ENCODE measurements at regions not wholly inside any gene's neighbourhood (a gene's known extent, or its start where the extent isn't known, plus 50 kb on each side); places are given as distances from the start of the nearest gene placed in this dataset.

DNA sequence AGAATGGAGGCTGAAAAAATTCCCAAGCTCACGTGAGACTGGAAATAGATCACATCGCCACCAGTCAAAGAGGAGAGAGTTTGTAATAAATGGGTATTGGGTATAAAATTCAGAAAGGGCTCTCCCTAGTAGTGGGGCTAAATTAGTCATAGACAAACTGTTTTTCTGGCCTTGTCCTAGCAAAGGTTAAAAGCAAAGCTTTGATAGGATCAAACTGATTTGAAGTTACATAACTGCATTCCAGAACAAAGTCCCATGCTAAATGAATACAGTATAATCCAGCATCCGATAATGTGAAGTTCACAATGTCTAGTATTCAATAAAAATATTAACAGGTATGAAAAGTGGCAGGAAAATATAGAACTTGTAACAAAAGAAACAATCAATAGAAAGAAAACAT, 149.8 kb upstream of the ATXN1 start:
- WGBS (ENCODE audit: insufficient coverage, insufficient read length), result no CpG with 5 or more reads among the region's 3 CpGs
- no peak for DNase-seq (ENCODE audit: low read depth, low spot score)
- H3K27me3 ChIP-seq (ENCODE audit: control insufficient read depth, insufficient read depth, low read length), result no peaks in the 10 kb centered on the region
- no peak overlapping the region for H3K4me3 ChIP-seq (ENCODE audit: low read length)
- no peak overlapping the region for H3K27ac ChIP-seq (ENCODE audit: low read length)
- no peaks in the 10 kb centered on the region for H3K9me3 ChIP-seq (ENCODE audit: control insufficient read depth, insufficient read depth, low read length)
- H3K36me3 ChIP-seq (ENCODE audit: control insufficient read depth, insufficient read depth, low read length), result no peaks in the 10 kb centered on the region
- H3K4me1 ChIP-seq (ENCODE audit: control insufficient read depth, insufficient read depth, low read length), result no peaks in the 10 kb centered on the region

DNA sequence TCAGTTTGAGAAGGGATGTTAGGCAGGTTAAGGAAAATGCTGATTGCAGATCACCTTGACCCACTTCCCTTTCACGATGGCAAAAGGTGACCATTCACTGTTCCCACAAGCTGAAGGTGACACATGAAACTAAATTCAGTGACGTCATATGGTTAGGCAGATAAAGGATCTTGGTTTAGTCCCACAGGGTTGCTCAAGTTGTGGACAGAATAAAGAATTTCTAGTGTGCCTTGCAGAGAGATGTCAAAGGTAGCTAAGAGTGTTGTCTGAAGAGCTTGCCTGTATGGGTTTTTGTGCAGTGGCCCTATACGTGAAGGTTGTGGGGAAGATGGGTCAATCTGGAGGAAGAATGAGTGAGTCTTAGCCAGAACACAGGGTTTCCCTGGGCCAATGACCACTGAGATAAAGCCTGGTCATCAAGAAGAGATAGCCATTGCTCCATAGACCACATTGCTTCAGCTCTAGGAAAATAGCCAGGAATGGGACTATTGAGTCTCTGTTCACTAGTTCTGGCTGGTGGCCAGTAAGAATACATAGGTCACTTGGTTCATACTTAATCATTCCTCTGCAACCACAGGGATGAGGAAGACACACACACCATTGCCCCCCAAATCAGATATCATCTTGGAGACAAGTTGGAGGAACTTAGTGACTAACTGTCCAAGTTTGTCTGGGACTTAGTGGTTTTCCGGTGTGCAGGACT, 148.5 kb upstream of the ATXN1 start:
- no peaks in the 10 kb centered on the region for H3K4me1 ChIP-seq (ENCODE audit: control insufficient read depth, insufficient read depth, low read length)
- no peak overlapping the region for H3K27ac ChIP-seq (ENCODE audit: low read length)
- no peak overlapping the region for H3K4me3 ChIP-seq (ENCODE audit: low read length)
- no peaks in the 10 kb centered on the region for H3K27me3 ChIP-seq (ENCODE audit: control insufficient read depth, insufficient read depth, low read length)
- no peaks in the 10 kb centered on the region for H3K36me3 ChIP-seq (ENCODE audit: control insufficient read depth, insufficient read depth, low read length)
- no peaks in the 10 kb centered on the region for H3K9me3 ChIP-seq (ENCODE audit: control insufficient read depth, insufficient read depth, low read length)
- WGBS (ENCODE audit: insufficient coverage, insufficient read length), result no CpG with 5 or more reads among the region's 4 CpGs
- DNase-seq (ENCODE audit: low read depth, low spot score), result no peak

- no peak overlapping the region for H3K4me3 ChIP-seq (ENCODE audit: low read length)
- no peaks in the 10 kb centered on the region for H3K27me3 ChIP-seq (ENCODE audit: control insufficient read depth, insufficient read depth, low read length)
- no peak overlapping the region for H3K27ac ChIP-seq (ENCODE audit: low read length)
- H3K9me3 ChIP-seq (ENCODE audit: control insufficient read depth, insufficient read depth, low read length), result no peaks in the 10 kb centered on the region
- no CpG with 5 or more reads among the region's 1 CpG for WGBS (ENCODE audit: insufficient coverage, insufficient read length)
- no peaks in the 10 kb centered on the region for H3K4me1 ChIP-seq (ENCODE audit: control insufficient read depth, insufficient read depth, low read length)
- no peak for DNase-seq (ENCODE audit: low read depth, low spot score)
- no peaks in the 10 kb centered on the region for H3K36me3 ChIP-seq (ENCODE audit: control insufficient read depth, insufficient read depth, low read length)
Measured at GRCh38 chr6:16907991-16908390, 146.7 kb upstream of the ATXN1 start.

DNA sequence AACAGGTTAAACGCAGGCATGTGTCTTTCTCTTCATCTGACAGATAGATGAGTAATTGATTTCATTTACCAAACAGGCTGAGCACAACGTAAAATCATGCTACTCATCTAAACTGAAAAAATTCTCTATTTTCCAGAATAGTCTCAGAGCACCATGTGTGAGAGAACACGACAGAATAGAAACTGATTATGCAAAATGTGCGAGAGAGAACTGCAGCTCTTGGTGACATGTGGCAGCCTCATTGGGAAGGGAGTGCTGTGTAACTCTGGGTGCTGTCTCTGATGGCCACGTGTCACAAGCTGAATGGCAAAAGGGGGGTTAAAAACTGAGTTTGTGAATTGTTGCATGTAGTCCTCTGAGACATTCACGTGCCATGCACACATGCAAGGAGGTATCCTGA, 143.7 kb upstream of the ATXN1 start:
- DNase-seq (ENCODE audit: low read depth, low spot score), result no peak
- H3K4me1 ChIP-seq (ENCODE audit: control insufficient read depth, insufficient read depth, low read length), result no peaks in the 10 kb centered on the region
- no peaks in the 10 kb centered on the region for H3K27me3 ChIP-seq (ENCODE audit: control insufficient read depth, insufficient read depth, low read length)
- no peaks in the 10 kb centered on the region for H3K9me3 ChIP-seq (ENCODE audit: control insufficient read depth, insufficient read depth, low read length)
- H3K36me3 ChIP-seq (ENCODE audit: control insufficient read depth, insufficient read depth, low read length), result no peaks in the 10 kb centered on the region
- H3K4me3 ChIP-seq (ENCODE audit: low read length), result no peak overlapping the region
- WGBS (ENCODE audit: insufficient coverage, insufficient read length), result no CpG with 5 or more reads among the region's 6 CpGs
- H3K27ac ChIP-seq (ENCODE audit: low read length), result no peak overlapping the region

GRCh38 chr6:16903470-16903869, 142.2 kb upstream of the ATXN1 start:
- no peak overlapping the region for H3K27ac ChIP-seq (ENCODE audit: low read length)
- no peaks in the 10 kb centered on the region for H3K9me3 ChIP-seq (ENCODE audit: control insufficient read depth, insufficient read depth, low read length)
- no peaks in the 10 kb centered on the region for H3K36me3 ChIP-seq (ENCODE audit: control insufficient read depth, insufficient read depth, low read length)
- no peak for DNase-seq (ENCODE audit: low read depth, low spot score)
- WGBS (ENCODE audit: insufficient coverage, insufficient read length), result no CpG with 5 or more reads among the region's 7 CpGs
- H3K27me3 ChIP-seq (ENCODE audit: control insufficient read depth, insufficient read depth, low read length), result no peaks in the 10 kb centered on the region
- H3K4me3 ChIP-seq (ENCODE audit: low read length), result no peak overlapping the region
- H3K4me1 ChIP-seq (ENCODE audit: control insufficient read depth, insufficient read depth, low read length), result no peaks in the 10 kb centered on the region

GRCh38 chr6:16902502-16902901, 141.2 kb upstream of the ATXN1 start:
- no peak overlapping the region for H3K27ac ChIP-seq (ENCODE audit: low read length)
- DNase-seq (ENCODE audit: low read depth, low spot score), result no peak

GRCh38 chr6:16901782-16902181, 140.5 kb upstream of the ATXN1 start:
- no CpG with 5 or more reads among the region's 3 CpGs for WGBS (ENCODE audit: insufficient coverage, insufficient read length)
- Histone ChIP-seq H3K4me1 (ENCODE audit: control insufficient read depth, insufficient read depth, low read length) (no peaks in the 10 kb centered on the region), H3K4me3 (ENCODE audit: low read length) (no peak overlapping the region), H3K27ac (ENCODE audit: low read length) (no peak overlapping the region), H3K36me3 (ENCODE audit: control insufficient read depth, insufficient read depth, low read length) (no peaks in the 10 kb centered on the region), H3K27me3 (ENCODE audit: control insufficient read depth, insufficient read depth, low read length) (no peaks in the 10 kb centered on the region), H3K9me3 (ENCODE audit: control insufficient read depth, insufficient read depth, low read length) (no peaks in the 10 kb centered on the region)
- DNase-seq (ENCODE audit: low read depth, low spot score), result no peak

More at GRCh38 chr6:16902502-16902901, 141.2 kb upstream of the ATXN1 start:
- Histone ChIP-seq H3K36me3 (ENCODE audit: control insufficient read depth, insufficient read depth, low read length) (no peaks in the 10 kb centered on the region), H3K9me3 (ENCODE audit: control insufficient read depth, insufficient read depth, low read length) (no peaks in the 10 kb centered on the region), H3K4me3 (ENCODE audit: low read length) (no peak overlapping the region), H3K27me3 (ENCODE audit: control insufficient read depth, insufficient read depth, low read length) (no peaks in the 10 kb centered on the region), H3K4me1 (ENCODE audit: control insufficient read depth, insufficient read depth, low read length) (no peaks in the 10 kb centered on the region)

GRCh38 chr6:16901306-16901705, 140.0 kb upstream of the ATXN1 start:
- WGBS (ENCODE audit: insufficient coverage, insufficient read length), result no CpG with 5 or more reads among the region's 2 CpGs
- H3K4me3 ChIP-seq (ENCODE audit: low read length), result no peak overlapping the region
- no peaks in the 10 kb centered on the region for H3K4me1 ChIP-seq (ENCODE audit: control insufficient read depth, insufficient read depth, low read length)
- no peaks in the 10 kb centered on the region for H3K9me3 ChIP-seq (ENCODE audit: control insufficient read depth, insufficient read depth, low read length)
- H3K36me3 ChIP-seq (ENCODE audit: control insufficient read depth, insufficient read depth, low read length), result no peaks in the 10 kb centered on the region
- DNase-seq (ENCODE audit: low read depth, low spot score), result no peak
- H3K27me3 ChIP-seq (ENCODE audit: control insufficient read depth, insufficient read depth, low read length), result no peaks in the 10 kb centered on the region
- H3K27ac ChIP-seq (ENCODE audit: low read length), result no peak overlapping the region

DNA sequence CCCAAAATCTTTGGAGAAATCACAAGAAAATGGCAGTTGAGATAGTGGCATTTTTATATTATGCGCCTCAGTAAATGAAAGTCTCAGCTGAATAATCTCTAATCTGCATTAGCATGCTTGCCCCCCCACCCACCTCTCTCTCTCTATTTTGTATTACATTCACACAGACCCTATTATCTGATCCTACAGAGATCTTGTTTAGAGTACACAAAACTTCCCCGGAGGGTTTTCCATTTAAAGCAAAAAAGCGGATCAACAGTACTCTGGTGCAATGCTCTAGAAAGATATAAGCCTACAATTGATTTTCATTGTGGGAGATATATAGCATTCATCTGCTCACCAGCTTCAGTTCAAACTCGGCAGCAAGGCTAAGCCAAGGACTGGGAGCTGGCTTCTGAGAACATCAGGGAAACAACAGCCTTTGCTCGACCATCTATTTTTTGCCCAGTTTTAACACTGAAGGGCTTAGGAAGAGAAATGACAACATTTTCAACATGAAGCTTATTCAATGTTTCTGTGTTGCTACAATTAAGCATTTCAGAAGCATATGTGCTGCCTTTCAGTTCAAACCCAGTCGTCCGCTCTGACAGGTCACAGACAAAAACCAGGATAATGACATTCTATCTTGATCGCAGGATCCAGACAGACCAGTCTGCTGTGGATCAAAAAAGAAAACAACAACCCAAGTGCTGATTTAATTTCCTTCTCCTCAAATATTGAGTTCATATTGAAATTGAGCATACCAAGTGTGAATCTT, 137.6 kb upstream of the ATXN1 start:
- no peaks in the 10 kb centered on the region for H3K4me1 ChIP-seq (ENCODE audit: control insufficient read depth, insufficient read depth, low read length)
- H3K9me3 ChIP-seq (ENCODE audit: control insufficient read depth, insufficient read depth, low read length), result no peaks in the 10 kb centered on the region
- H3K36me3 ChIP-seq (ENCODE audit: control insufficient read depth, insufficient read depth, low read length), result no peaks in the 10 kb centered on the region
- DNase-seq (ENCODE audit: low read depth, low spot score), result no peak
- WGBS (ENCODE audit: insufficient coverage, insufficient read length), result no CpG with 5 or more reads among the region's 8 CpGs
- H3K4me3 ChIP-seq (ENCODE audit: low read length), result no peak overlapping the region
- no peak overlapping the region for H3K27ac ChIP-seq (ENCODE audit: low read length)
- no peaks in the 10 kb centered on the region for H3K27me3 ChIP-seq (ENCODE audit: control insufficient read depth, insufficient read depth, low read length)

GRCh38 chr6:16897669-16898068, 136.4 kb upstream of the ATXN1 start:
- Histone ChIP-seq H3K36me3 (ENCODE audit: control insufficient read depth, insufficient read depth, low read length) (no peaks in the 10 kb centered on the region), H3K4me3 (ENCODE audit: low read length) (no peak overlapping the region), H3K27ac (ENCODE audit: low read length) (no peak overlapping the region), H3K27me3 (ENCODE audit: control insufficient read depth, insufficient read depth, low read length) (no peaks in the 10 kb centered on the region), H3K4me1 (ENCODE audit: control insufficient read depth, insufficient read depth, low read length) (no peaks in the 10 kb centered on the region), H3K9me3 (ENCODE audit: control insufficient read depth, insufficient read depth, low read length) (no peaks in the 10 kb centered on the region)
- no peak for DNase-seq (ENCODE audit: low read depth, low spot score)
- WGBS (ENCODE audit: insufficient coverage, insufficient read length), result no CpG with 5 or more reads among the region's 5 CpGs

GRCh38 chr6:16894301-16894700, 133.0 kb upstream of the ATXN1 start:
- H3K36me3 ChIP-seq (ENCODE audit: control insufficient read depth, insufficient read depth, low read length), result no peaks in the 10 kb centered on the region
- H3K9me3 ChIP-seq (ENCODE audit: control insufficient read depth, insufficient read depth, low read length), result no peaks in the 10 kb centered on the region
- no peaks in the 10 kb centered on the region for H3K4me1 ChIP-seq (ENCODE audit: control insufficient read depth, insufficient read depth, low read length)
- no peak overlapping the region for H3K4me3 ChIP-seq (ENCODE audit: low read length)
- no peak for DNase-seq (ENCODE audit: low read depth, low spot score)
- no peak overlapping the region for H3K27ac ChIP-seq (ENCODE audit: low read length)
- H3K27me3 ChIP-seq (ENCODE audit: control insufficient read depth, insufficient read depth, low read length), result no peaks in the 10 kb centered on the region
